Caco-2 (cell line): ENCODE measurements at regions not wholly inside any gene's neighbourhood (a gene's known extent, or its start where the extent isn't known, plus 50 kb on each side); places are given as distances from the start of the nearest gene placed in this dataset.

Experiments used
- BruUV-seq: library from RNA; stranded (reverse); fragments of 400-500 nt; replicated peaks from 2 replicates; lab custom pipeline; 2021; lab: Mats Ljungman, UMichigan
- CTCF ChIA-PET: fragments of 300-600 bp; sonication (Branson Sonifier 250); formaldehyde crosslinking; loops from one replicate; lab custom pipeline; 2022; ENCODE audit warnings: antibody characterized with exemption; lab: Charles Lee
- POLR2A ChIA-PET: fragments of 300-600 bp; sonication (Branson Sonifier 250); formaldehyde crosslinking; loops from one replicate; lab custom pipeline; 2022; ENCODE audit warnings: antibody characterized with exemption; lab: Charles Lee
- DNase-seq, 2 experiments: peaks; one replicate each; pipeline versions ENCODE4 v3.0.0 to v3.0.0-alpha.2; 2020 to 2022
- H3K27me3 ChIP-seq: replicated peaks from 2 replicates; pipeline ENCODE4 v1.6.0; 2011; ENCODE audit warnings: low read length; ENCODE audit not compliant: control insufficient read depth, insufficient read depth
- H3K36me3 ChIP-seq: 2 replicates; pipeline ENCODE4 v1.5.1; 2011; ENCODE audit warnings: low read length; ENCODE audit not compliant: control insufficient read depth, insufficient read depth
- H3K4me1 ChIP-seq: fragments of 250-450 bp; sonication (Bioruptor Pico); 2 replicates; pipeline ENCODE4 v1.5.1; 2020; ENCODE audit warnings: mild to moderate bottlenecking
- H3K4me3 ChIP-seq: 2 replicates; pipeline ENCODE4 v1.5.1; 2011; ENCODE audit warnings: low read depth, mild to moderate bottlenecking, control low read depth, low read length
- H3K9me3 ChIP-seq: fragments of 250-450 bp; sonication (Bioruptor Pico); 2 replicates; pipeline ENCODE4 v1.5.1; 2020; ENCODE audit warnings: mild to moderate bottlenecking, moderate library complexity
- H3K27ac Mint-ChIP-seq: one replicate; pipeline ENCODE4 v1.8.0; 2022; ENCODE audit warnings: mixed read lengths; ENCODE audit not compliant: unreplicated experiment
- H3K27me3 Mint-ChIP-seq: one replicate; pipeline ENCODE4 v1.8.0; 2022; ENCODE audit warnings: mixed read lengths; ENCODE audit not compliant: insufficient read depth, unreplicated experiment
- H3K36me3 Mint-ChIP-seq: one replicate; pipeline ENCODE4 v1.8.0; 2022; ENCODE audit warnings: mild to moderate bottlenecking, mixed read lengths; ENCODE audit not compliant: insufficient read depth, unreplicated experiment
- H3K4me1 Mint-ChIP-seq: one replicate; pipeline ENCODE4 v1.8.0; 2022; ENCODE audit warnings: low read depth, mixed read lengths; ENCODE audit not compliant: unreplicated experiment
- H3K4me3 Mint-ChIP-seq: one replicate; pipeline ENCODE4 v1.8.0; 2022; ENCODE audit warnings: mild to moderate bottlenecking, moderate library complexity, mixed read lengths; ENCODE audit not compliant: unreplicated experiment
- H3K9me3 Mint-ChIP-seq: one replicate; pipeline ENCODE4 v1.8.0; 2022; ENCODE audit warnings: mixed read lengths; ENCODE audit not compliant: unreplicated experiment
- CTCF ChIP-seq, 2 experiments: fragments of 200-600 bp in 1 of 2; IDR thresholded peaks; 1 replicate in 1 of 2; 2 replicates in 1 of 2; pipeline versions ENCODE4 v1.5.1 to v1.8.0; 2011 to 2022; ENCODE audit warnings: antibody characterized with exemption in 1 of 2, control low read depth in 1 of 2, inconsistent platforms in 1 of 2, low read depth in 1 of 2, low read length in 1 of 2, mild to moderate bottlenecking in 1 of 2, moderate library complexity in 1 of 2; ENCODE audit not compliant: insufficient read depth in 1 of 2, severe bottlenecking in 1 of 2, unreplicated experiment in 1 of 2
- intact Hi-C: fragments of 100-400 bp; cut with micrococcal nuclease; formaldehyde crosslinking; loops from one replicate; pipeline ENCODE4 v1.10.0; 2022; ENCODE audit not compliant: unreplicated experiment

GRCh38 chr10:130545122-130545521 lies 408.9 kb downstream of the GLRX3 start:
- H3K27me3 Mint-ChIP-seq: peaks cover 18% of the 10 kb centered on the region

GRCh38 chr10:130545697-130546096 lies 409.5 kb downstream of the GLRX3 start:
- H3K4me1 ChIP-seq: no peaks in the 10 kb centered on the region
- no peaks in the 10 kb centered on the region for H3K27me3 ChIP-seq
- Mint-ChIP-seq H3K27me3 (peaks cover 18% of the 10 kb centered on the region), H3K9me3 (no peaks in the 10 kb centered on the region), H3K4me1 (no peaks in the 10 kb centered on the region), H3K36me3 (no peaks in the 10 kb centered on the region), H3K27ac (no peak overlapping the region), H3K4me3 (no peak overlapping the region)
- no peak for TF ChIP-seq CTCF (IDR thresholded peaks at IDR 0.05; ENCODE audit: insufficient read depth in 1 of 2, low read depth in 1 of 2, low read length in 1 of 2, severe bottlenecking in 1 of 2, unreplicated experiment in 1 of 2)
- CTCF ChIA-PET: no interaction called here
- H3K4me3 ChIP-seq: no peak overlapping the region
- H3K9me3 ChIP-seq: no peaks in the 10 kb centered on the region
- POLR2A ChIA-PET: no interaction called here
- intact Hi-C loops: no loop called here
- no peaks in the 10 kb centered on the region for H3K36me3 ChIP-seq
- no peak for DNase-seq
- no TSS peak for BruUV-seq

More at GRCh38 chr10:130545122-130545521, 408.9 kb downstream of the GLRX3 start:
- Histone ChIP-seq H3K4me1 (no peaks in the 10 kb centered on the region), H3K36me3 (no peaks in the 10 kb centered on the region), H3K9me3 (no peaks in the 10 kb centered on the region), H3K27me3 (no peaks in the 10 kb centered on the region), H3K4me3 (no peak overlapping the region)
- ChIA-PET POLR2A (no interaction called here), CTCF (no interaction called here)
- no peaks in the 10 kb centered on the region for H3K36me3 Mint-ChIP-seq
- no peak for TF ChIP-seq CTCF (IDR thresholded peaks at IDR 0.05; ENCODE audit: insufficient read depth in 1 of 2, low read depth in 1 of 2, low read length in 1 of 2, severe bottlenecking in 1 of 2, unreplicated experiment in 1 of 2)
- H3K4me1 Mint-ChIP-seq: no peaks in the 10 kb centered on the region
- no TSS peak for BruUV-seq
- no peak overlapping the region for H3K27ac Mint-ChIP-seq
- no peaks in the 10 kb centered on the region for H3K9me3 Mint-ChIP-seq
- intact Hi-C loops: no loop called here
- no peak overlapping the region for H3K4me3 Mint-ChIP-seq
- DNase-seq: no peak

- Mint-ChIP-seq H3K27ac (no peak overlapping the region), H3K36me3 (no peaks in the 10 kb centered on the region), H3K9me3 (no peaks in the 10 kb centered on the region), H3K4me3 (no peak overlapping the region), H3K4me1 (no peaks in the 10 kb centered on the region), H3K27me3 (peaks cover 18% of the 10 kb centered on the region)
- Histone ChIP-seq H3K36me3 (no peaks in the 10 kb centered on the region), H3K9me3 (no peaks in the 10 kb centered on the region), H3K27me3 (no peaks in the 10 kb centered on the region), H3K4me1 (no peaks in the 10 kb centered on the region), H3K4me3 (no peak overlapping the region)
- ChIA-PET POLR2A (no interaction called here), CTCF (no interaction called here)
- intact Hi-C loops: no loop called here
- TF ChIP-seq CTCF (IDR thresholded peaks at IDR 0.05; ENCODE audit: insufficient read depth in 1 of 2, low read depth in 1 of 2, low read length in 1 of 2, severe bottlenecking in 1 of 2, unreplicated experiment in 1 of 2): no peak
- no TSS peak for BruUV-seq
- no peak for DNase-seq
Measured at GRCh38 chr10:130546841-130547240, 410.6 kb downstream of the GLRX3 start.
